Stimulated activated CD4-positive, alpha-beta T cell treated with anti-CD3 and anti-CD28 coated beads, Interleukin-1b, Interleukin-23, amount 100 ng/mL, for 24 hours (primary cell): ENCODE measurements at regions not wholly inside any gene's neighbourhood (a gene's known extent, or its start where the extent isn't known, plus 50 kb on each side); places are given as distances from the start of the nearest gene placed in this dataset.

ENCODE experiments used
- DNase-seq, 4 experiments: peaks; one replicate each; pipeline ENCODE4 v3.0.0-alpha.2; 2020; ENCODE audit warnings: low read depth in 4 of 4, low spot score in 1 of 4

DNA sequence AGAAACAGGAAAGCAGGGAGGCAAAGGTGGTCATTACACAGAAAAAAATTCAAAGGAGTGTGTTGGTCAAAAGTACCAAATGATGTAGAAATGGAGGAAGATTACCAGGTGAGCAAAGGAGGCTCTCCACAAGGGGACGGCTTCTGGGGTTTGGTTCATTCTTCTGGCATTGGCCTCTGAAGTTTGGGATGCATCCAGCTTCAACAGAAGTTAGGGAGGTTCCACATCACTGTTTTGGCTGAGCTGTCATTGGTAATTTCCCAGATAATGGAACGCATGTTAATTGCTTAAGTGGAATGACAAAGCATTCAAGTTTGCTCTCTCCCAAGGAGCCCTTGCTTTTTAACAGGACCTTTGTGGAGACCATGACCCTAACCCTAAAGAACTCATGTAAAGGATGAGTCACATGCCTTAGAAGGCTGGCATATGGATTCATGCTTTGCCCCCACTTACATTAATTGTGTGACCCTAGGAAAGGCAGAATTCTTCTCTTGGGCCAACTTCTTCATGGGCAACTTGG lies 398.6 kb downstream of the GPAM start:
- DNase-seq = no peak

DNA sequence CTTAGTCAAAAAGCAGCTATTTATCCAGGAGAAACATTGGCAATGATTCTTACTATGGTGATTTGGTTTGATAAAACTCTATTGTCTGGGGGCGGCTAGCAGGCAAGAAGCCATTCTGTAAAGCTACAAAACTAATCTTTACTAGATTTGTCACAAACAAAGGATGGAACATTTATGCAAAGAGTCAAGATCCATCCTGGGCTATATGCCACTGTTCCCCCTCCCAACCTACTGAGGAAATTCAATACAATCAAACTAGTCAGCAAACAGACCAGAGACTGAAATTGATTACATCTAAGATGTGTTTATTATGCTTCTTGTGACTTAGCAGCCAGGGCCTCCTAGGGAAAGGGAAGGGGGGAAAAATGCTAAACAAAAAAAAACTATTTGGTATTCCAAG lies 397.6 kb downstream of the GPAM start:
- DNase-seq = no peak

DNA sequence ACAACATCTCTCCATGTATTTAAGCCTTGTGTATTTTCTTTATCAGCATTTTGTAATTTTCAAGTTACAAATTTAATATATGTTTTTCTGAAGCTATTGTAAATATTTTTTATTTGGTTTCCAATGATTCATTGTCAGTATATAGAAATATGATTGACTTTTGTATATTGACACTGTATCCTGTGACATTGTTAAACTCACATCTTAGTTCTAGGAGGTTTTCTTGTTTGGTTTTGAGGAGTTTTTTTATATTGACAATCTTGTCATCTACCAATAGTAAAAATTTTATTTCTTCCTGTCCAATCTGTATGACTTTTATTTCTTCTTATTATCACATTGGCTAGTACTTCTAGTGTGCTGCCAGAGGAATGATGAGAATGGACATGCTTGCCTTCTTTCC lies 393.7 kb downstream of the GPAM start:
- no peak for DNase-seq

DNA sequence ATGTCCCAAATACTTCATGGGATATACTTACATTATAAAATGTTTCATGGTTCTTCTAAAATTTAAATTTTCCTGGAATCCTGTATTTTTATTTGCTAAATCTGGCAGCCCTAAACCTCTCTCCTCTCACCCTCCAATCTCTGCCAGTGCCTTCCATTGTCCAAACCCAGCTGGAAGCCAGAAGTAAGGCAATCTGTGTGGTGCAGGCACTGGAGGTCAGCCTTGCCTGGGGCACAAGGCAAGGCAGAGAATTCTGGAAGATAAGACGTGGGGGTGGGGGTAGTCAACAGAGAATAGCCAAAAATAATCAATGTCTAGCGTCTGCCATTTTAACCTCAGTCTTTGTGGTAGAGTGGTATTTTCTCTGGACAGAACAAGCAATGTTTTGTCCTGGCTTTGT lies 381.7 kb downstream of the GPAM start:
- no peak for DNase-seq

DNA sequence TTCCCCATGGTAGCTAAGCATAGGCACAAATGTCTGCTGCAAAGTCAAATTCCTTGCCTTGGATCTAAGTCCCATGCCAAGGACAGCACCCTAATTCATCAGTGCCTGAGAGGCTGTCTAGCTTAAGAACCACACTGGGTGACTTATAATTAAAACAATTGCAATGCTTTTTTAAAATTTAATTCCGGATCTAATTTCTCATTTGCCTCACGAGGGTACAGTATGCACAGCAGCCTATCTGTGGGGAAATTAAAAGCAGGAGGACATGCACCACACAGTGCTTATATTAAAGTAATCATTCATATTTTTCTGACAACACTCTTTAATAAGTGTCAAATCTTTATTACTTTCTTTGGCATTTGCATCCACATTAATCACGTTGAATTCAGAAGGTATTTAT lies 378.8 kb downstream of the GPAM start:
- no peak for DNase-seq

DNA sequence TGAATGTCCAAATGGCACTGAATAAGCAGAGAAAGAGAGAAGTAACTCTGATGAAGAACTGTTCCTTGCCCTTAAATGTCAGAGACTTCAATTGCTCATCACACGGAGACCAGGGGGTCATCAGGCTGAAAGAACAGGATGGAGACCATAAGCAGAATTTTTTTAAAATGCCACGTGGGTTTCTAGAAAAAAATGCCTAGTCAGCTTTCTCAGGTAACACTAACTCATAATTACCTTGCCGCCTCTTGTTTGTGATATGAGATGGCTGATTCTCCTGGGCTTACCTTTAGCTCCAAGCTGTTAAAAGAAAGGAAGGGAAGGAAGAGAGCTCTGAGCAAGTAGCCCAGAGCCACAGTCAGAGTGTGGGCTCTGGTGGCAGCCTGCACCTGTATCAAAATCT lies 372.0 kb downstream of the GPAM start:
- DNase-seq = no peak

DNA sequence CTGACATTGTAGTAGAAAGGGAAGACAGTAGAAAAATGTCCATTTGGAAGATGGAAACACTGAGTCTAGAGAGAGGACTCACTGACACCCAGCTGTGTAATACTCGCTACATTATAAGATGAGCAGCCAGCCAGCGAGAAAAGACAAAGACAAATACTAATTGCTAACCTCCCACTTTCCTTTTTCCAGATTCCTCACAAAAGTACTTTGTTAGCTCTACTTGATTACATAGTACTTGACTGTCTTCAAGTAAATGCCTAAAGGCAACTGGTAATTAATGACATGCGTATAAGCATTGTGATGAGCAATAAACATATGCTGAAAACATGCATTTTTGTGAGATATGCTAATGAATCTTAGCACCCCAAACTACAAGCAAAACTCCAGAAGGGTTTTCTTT lies 363.1 kb downstream of the GPAM start:
- DNase-seq = no peak

DNA sequence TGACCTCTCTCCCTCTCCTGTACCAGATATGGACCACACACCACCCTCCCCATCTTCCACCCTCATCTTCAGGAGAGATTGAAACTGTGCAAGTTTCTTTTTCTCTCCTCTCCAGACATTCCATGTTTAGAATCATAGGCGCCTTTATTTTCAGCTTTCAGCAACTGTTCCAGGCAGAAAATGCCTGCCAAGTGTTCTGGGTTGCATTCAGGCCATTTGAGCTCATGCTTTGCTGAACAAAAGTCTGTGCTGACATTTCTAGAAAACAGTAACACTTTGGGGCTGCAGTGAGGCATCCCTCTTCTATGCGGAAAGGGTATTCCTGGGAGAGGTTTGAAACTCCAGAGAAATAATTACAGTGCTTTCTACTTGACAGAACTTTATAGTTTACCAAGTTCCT lies 361.7 kb downstream of the GPAM start:
- no peak for DNase-seq

DNA sequence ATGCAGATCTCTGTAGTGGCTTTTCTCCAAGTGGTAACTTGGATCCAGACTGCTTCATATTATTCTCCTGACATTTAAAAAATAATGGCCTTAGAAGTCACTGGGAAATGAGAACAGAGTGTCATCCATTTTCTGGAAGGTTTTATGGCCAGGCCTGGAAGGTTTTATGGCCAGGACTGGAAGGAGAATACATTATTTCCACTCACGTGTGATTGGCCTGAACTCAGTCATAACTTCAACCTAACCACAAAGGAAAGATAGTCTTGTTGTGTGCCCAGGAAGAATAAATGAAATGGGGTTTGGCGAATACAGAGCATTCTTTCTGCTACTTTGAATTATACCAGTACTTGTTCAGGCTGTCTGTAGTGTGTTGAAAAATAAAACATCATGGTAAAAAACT lies 360.9 kb downstream of the GPAM start:
- no peak for DNase-seq

DNA sequence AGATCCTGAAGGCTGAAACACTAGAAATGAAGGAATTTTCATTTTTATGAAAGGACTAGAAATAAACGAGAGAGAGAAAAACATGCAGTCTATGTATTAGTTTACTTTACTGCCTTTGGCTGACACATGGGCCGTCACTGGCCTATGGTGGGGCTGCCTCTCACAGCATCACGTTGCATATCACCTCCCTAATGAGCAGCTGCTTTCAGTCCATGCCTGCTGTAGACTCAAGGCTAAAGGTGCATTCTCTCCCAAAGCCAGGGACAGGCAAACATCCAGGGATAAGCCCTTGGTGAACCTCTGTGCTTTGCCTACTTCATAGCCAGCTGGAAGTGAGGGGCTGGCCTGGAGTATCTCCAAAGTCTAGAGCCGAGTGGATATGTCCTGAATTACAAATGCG lies 359.4 kb downstream of the GPAM start:
- DNase-seq = no peak

DNA sequence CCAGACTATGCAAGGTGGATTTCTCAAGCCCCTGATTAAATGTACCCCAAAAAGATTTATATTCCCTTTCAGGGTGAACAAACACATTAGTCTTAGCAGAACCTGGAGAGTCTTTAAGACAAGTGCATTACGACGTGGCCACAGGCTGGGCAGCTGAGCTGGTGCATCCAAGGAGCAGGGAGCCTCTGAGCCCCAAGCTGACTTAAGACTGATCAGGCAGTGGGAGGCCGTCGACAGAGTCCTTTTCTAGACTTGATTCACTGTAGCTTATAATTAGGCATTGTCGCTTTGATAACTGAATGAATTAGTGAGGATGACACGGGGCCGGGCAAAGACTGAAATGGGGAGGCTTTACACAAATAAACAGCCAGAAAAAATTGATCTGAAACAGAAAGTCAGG lies 353.2 kb downstream of the GPAM start:
- DNase-seq = no peak

DNA sequence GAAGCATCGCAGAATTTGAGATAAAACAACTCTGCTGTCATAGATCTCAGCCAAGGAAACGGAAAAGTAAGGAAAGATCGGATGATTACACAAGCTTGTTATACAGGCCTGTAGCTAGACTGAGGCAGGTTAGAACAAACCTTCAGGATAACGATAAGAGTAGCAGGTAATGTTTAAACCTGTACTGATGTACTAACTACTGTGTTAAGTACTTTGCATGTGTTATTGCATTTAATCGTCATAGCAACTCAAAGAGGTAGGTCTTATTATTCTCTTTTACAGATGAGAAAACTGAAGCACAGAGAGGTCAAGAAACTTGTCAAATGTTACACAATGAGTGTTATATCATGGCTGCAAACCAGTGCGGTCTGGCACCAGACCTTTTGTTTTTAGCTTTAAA lies 352.5 kb downstream of the GPAM start:
- no peak for DNase-seq

DNA sequence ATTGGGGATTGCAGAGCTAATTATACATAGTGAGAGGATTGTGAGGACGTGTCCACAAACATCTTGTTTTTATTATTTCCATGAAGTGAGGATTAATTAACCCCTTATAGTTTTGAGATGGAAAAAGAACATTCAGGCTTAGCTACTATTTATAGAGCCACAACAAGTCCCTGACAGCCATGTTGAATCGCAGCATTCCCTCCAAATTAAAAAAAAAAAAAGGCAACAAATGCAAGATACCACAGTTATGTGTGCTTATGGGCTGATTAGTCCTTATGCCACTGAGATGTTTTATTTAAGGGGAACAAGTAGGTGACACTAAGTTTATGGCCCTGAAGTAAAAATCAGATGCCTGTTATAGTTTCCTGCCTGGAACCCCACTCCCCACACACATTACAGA lies 350.3 kb downstream of the GPAM start:
- no peak for DNase-seq

DNA sequence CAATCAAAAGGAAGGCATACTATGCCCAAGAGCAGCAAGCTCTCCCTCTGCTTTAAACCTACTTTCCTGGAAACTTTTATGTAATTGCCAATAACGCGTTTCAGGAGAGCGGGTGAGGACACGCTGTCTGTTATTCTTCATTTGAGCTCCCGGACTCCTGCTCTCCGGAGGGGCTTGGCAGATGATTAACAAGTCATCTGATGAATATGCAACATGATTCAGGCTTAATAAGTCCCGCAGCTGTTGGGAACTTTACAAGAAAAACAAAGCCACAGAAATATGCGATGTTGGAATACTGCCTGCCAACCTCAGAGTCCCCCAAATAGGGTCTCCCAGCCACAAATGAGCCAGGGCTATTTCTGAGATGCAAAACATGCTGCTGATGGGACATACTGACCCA lies 348.0 kb downstream of the GPAM start:
- DNase-seq = no peak

DNA sequence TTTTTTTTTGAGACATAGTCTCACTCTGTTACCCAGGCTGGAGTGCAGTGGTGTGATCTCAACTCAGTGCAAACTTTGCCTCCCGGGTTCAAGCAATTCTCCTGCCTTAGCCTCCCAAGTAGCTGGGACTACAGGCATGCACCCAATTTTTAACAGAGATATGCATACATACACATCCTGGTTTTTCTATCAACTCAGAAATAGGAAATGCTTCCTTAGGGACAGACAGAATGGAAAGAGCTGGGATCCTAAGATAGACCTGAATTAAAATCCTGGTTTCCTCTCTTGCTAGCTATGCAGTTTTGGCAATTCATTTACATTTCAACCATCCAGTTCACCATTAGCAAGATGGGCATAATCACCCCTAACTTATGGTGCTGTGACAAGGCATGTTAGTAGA lies 347.5 kb downstream of the GPAM start:
- no peak for DNase-seq

DNA sequence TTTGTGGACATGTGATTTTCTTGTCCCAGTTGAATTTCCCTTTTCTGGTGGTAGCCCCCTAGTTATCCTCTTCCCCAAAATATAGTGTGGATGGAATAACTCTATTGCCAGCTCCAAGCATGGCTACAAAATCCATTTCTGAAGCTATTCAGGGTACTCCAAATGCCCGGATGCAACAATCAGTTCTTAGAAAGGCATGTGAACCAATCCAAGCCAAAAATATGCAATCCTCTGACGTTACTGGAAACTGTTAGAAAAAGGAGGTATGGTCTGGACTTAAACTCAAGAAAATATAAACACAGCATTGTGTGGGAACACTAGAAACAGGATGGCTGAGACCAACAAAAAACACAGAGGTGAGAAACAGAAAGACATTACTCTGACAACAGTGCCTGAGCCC lies 347.0 kb downstream of the GPAM start:
- no peak for DNase-seq

DNA sequence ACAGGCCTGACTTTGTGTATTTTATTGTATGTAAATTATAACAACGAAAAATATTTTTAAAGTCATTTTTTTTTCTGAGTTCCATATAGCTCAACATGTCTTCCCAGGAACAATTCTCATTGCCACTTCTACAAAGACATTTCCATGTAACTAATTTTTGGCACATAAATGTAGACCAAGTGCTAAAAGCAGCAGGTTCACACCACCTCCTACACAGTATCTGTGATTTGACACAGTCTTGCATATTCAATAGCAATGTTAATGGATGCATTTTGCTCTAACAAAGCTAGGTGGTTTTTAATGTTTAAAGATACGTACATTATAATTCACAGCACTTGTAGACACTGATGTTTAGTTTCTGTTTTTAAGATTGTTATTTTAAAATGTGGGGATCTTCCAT lies 346.5 kb downstream of the GPAM start:
- DNase-seq = no peak

DNA sequence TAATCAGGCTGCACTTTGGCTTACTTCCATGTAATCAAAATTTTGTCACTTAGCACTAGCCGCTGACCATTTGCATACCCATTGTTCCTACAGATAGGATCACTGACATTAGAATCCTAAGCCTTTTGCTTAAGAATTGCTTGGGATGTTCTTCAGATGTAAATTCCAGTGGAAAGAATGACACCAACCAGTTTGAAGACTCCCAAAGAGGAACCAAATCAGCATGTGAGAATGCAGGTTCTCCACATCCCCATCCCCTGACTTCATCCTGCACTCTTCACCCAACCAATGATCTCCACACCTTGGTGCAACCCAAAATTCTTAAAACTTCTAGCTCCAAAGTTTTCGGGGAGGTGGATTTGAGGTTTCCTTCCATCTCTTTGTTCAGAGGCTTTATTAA lies 345.6 kb downstream of the GPAM start:
- DNase-seq = no peak

DNA sequence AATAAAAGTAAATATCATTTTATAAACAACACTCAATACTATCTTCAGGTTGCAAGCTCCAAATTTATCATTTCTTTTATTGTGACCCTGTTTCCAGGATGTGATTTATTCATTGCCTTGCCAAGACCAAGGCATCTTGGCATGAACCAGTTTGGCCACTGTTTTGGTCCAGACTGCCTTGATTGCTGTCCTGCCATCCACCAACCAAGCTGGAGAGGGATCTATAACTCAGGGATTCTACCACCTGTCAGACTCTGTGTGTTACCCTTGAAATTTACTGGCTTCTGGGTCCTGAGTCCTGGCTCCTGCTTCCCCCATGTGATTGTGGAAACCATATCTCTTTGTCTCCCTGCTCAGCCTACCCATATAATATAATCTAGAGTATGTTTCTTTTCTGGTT lies 343.0 kb downstream of the GPAM start:
- no peak for DNase-seq

DNA sequence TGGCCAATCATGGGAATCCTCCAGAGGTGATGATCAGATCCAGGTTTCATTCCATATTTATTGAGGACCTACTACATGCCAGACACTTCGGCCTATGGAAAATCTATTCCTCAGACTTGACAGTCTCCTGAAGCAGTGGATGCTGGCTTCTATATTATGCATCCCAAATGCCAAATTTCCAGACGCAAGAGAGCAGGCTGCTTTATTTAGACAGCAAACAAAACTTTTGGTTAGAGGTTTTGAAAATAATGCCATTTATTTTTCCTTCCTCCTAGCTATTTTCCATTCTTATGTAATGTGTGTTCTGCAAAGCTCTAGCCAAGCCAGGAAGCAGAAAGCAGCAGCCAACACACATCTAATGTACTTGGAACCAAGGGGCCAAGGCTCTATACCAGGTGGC lies 330.8 kb downstream of the GPAM start:
- DNase-seq = no peak

DNA sequence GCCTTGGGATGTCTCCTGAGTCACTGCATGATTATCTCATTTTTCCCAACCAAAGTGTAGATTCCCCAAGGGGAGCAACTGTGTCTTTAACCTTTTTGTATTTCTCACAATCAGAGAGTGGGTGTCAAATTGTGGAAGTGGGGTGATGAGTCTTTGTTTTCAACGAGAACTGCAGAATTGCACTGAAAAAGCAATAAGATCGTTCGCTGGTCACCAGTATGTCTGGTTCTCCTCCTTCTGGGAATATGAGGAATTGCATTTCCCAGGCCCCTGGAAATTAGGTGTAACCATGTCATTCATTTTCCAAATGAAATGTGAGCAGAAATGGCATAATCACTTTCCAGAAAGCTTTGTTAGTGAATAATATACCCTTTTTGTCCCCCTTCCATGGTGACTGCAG lies 326.9 kb downstream of the GPAM start:
- DNase-seq = no peak

DNA sequence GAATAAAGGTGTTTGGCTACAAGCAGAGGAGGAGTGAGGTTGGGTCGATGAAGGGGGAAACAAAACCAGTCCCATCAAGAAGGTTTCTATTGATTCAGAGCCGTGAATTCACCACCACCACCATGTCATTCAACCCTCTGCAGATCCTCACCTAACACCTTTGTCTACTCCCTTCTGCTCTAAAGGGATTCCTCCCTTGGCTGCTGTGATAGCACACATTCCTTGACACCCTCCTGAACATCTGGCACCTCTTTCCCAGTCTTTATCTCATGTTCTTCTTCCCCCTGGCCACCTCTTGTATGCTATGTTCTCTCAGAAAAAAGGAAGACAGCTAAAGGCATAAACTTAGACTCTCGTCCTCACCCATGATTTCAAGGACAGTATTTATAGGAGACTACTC lies 318.0 kb downstream of the GPAM start:
- no peak for DNase-seq

DNA sequence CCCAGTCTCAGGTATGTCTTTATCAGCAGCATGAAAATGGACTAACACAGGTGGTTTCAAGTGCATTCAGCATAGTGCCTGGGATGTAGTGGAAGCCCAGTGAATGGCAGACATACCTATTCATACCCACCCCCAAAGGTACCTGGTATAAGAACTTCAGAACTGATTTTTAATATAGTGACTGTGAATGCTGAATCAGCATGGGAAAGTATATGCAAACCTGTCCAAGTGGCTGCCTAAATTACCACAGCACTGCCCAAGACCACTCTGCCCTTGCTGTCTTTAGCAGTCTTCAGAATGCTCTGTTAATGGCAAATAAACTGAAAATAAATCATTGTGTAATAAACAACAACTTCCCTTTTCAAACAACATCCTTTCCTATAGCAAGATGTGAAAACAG lies 312.1 kb downstream of the GPAM start:
- DNase-seq = no peak

DNA sequence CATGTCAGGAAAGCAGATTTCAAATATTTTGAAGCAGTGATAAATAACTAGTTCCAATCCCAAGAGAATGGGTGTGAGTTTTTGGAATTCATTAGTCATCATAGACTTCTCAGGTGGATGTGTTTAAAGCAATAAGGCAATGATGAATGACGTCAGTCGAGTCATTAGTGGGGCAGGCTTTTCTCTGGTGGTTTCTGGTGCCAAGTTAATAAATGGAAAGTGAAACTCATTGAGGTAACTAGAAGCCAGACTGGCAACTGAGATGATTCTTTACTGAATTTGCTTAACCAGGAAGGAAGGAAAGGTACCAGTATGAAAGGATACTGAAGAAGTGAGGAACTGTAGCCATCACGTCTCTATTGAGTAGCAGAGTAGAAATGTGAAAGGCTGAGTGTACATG lies 311.0 kb downstream of the GPAM start:
- no peak for DNase-seq
